HEK293T (cell line): ENCODE measurements at regions not wholly inside any gene's neighbourhood (a gene's known extent, or its start where the extent isn't known, plus 50 kb on each side); places are given as distances from the start of the nearest gene placed in this dataset.

Experiments used
- FOXA1 ChIP-seq: fragments of 450-650 bp; IDR thresholded peaks from 2 replicates; pipeline ENCODE4 v1.6.1; 2016; ENCODE audit warnings: mild to moderate bottlenecking
- NFRKB ChIP-seq: fragments of 450-650 bp; IDR thresholded peaks from 2 replicates; pipeline ENCODE4 v1.6.1; 2016; ENCODE audit warnings: mild to moderate bottlenecking, moderate library complexity

- TF ChIP-seq FOXA1 = no peak
- no peak for TF ChIP-seq NFRKB
Measured at GRCh38 chr10:129272866-129273650, 194.0 kb upstream of the MGMT start.
